Stomach (tissue), 8 donors: ENCODE measurements at regions not wholly inside any gene's neighbourhood (a gene's known extent, or its start where the extent isn't known, plus 50 kb on each side); places are given as distances from the start of the nearest gene placed in this dataset.

Source experiments
- DNase-seq, 2 donors: peaks; one replicate each; pipeline versions ENCODE4 v3.0.0 to v3.0.0-alpha.2; 2013 to 2019
- H3K27ac ChIP-seq, 5 donors: fragments of 200-600 bp in 4 of 5; sonication (generic) in 4 of 5; one replicate each; pipeline ENCODE4 v1.5.1; 2013 to 2019; ENCODE audit warnings: mild to moderate bottlenecking in 1 of 5, moderate library complexity in 1 of 5
- H3K27me3 ChIP-seq, 3 donors: fragments of 200-600 bp; sonication (generic); one replicate each; pipeline ENCODE4 v1.5.1; 2017 to 2019; ENCODE audit warnings: mixed run types in 1 of 3
- H3K36me3 ChIP-seq, 4 donors: fragments of 200-600 bp; sonication (generic); 1 replicate in 3 of 4; 2 replicates in 1 of 4; pipeline ENCODE4 v1.5.1; 2016 to 2019
- H3K4me1 ChIP-seq, 4 donors: fragments of 200-600 bp; sonication (generic); one replicate each; pipeline ENCODE4 v1.5.1; 2016 to 2019
- H3K4me3 ChIP-seq, 4 donors: fragments of 200-600 bp; sonication (generic) in 3 of 4; one replicate each; pipeline ENCODE4 v1.5.1; 2016 to 2019; ENCODE audit warnings: mild to moderate bottlenecking in 1 of 4
- H3K9me3 ChIP-seq, 4 donors: fragments of 200-600 bp; sonication (generic); one replicate each; pipeline ENCODE4 v1.5.1; 2016 to 2019
- CTCF ChIP-seq, 7 experiments: fragments of 450-650 bp in 4 of 7; fragments of 200-600 bp in 3 of 7; sonication (generic) in 3 of 7; IDR thresholded peaks; one replicate each; pipeline ENCODE4 v1.5.1; 2016 to 2019; ENCODE audit warnings: antibody characterized with exemption in 7 of 7, control low read depth in 2 of 7, mild to moderate bottlenecking in 1 of 7
- EP300 ChIP-seq: sonication (generic); formaldehyde crosslinking; IDR thresholded peaks from one replicate; pipeline ENCODE4 v1.6.1; 2017; ENCODE audit warnings: antibody characterized with exemption
- POLR2A ChIP-seq, 4 donors: fragments of 450-650 bp; IDR thresholded peaks; one replicate each; pipeline ENCODE4 v1.6.1; 2016; ENCODE audit warnings: antibody characterized with exemption in 4 of 4, control low read depth in 2 of 4, mild to moderate bottlenecking in 1 of 4, moderate library complexity in 1 of 4
- POLR2AphosphoS5 ChIP-seq, 3 donors: sonication (generic); formaldehyde crosslinking; IDR thresholded peaks; one replicate each; pipeline ENCODE4 v1.6.1; 2016; ENCODE audit warnings: antibody characterized with exemption in 3 of 3
- WGBS, 5 donors: extraction: QIAGEN DNeasy Blood & Tissue Kit in 3 of 5; methylation state at CpG; one replicate each; pipeline versions ENCODE4 v1.1.5 to v1.1.7; 2013 to 2018; 5-methylcytosine and 5-hydroxymethylcytosine counted together
- intact Hi-C: fragments of 100-400 bp; cut with DNase I; formaldehyde crosslinking; loops from one replicate; pipeline ENCODE4 v1.15.1; 2023; ENCODE audit warnings: low total_unique reads
- donor health status: healthy with polysubstance abuse.
- donor health status: Bipolar disorder and iron deficiency.
- donor health status: healthy.

GRCh38 chr1:234932106-234932505, 196.5 kb downstream of the TOMM20 start:
- Histone ChIP-seq H3K27ac (no peak overlapping the region), H3K9me3 (no peaks in the 10 kb centered on the region), H3K4me3 (no peak overlapping the region), H3K27me3 (no peaks in the 10 kb centered on the region), H3K36me3 (no peaks in the 10 kb centered on the region), H3K4me1 (peaks cover 9 to 25% (median 17%) of the 10 kb centered on the region in 4 donors)
- TF ChIP-seq EP300 = no peak
- TF ChIP-seq CTCF (IDR thresholded peaks at IDR 0.05) = no peak
- TF ChIP-seq POLR2AphosphoS5 (IDR thresholded peaks at IDR 0.05) = no peak
- TF ChIP-seq POLR2A (IDR thresholded peaks at IDR 0.05) = no peak
- DNase-seq = no peak
- intact Hi-C loops = no loop called here
- WGBS, 5 donors = 92 to 97% (median 96%) methylated on average over 12 of the region's 12 CpGs

- no peak for DNase-seq
- H3K27me3 ChIP-seq = no peaks in the 10 kb centered on the region
Measured at GRCh38 chr1:234931404-234931973, 197.1 kb downstream of the TOMM20 start.

GRCh38 chr1:234929369-234929768, 199.3 kb downstream of the TOMM20 start:
- Histone ChIP-seq H3K4me3 (no peak overlapping the region), H3K27me3 (no peaks in the 10 kb centered on the region), H3K27ac (no peak overlapping the region), H3K36me3 (no peaks in the 10 kb centered on the region), H3K4me1 (peaks cover 28 to 43% (median 37%) of the 10 kb centered on the region in 4 donors), H3K9me3 (no peaks in the 10 kb centered on the region)
- TF ChIP-seq CTCF (IDR thresholded peaks at IDR 0.05) = no peak
- no peak for TF ChIP-seq POLR2A (IDR thresholded peaks at IDR 0.05)
- TF ChIP-seq EP300 = no peak
- WGBS, 5 donors = 85 to 93% (median 88%) methylated on average over 3 of the region's 3 CpGs
- intact Hi-C loops = no loop called here
- no peak for DNase-seq

More at GRCh38 chr1:234931404-234931973, 197.1 kb downstream of the TOMM20 start:
- Histone ChIP-seq H3K9me3 (no peaks in the 10 kb centered on the region), H3K4me3 (no peak overlapping the region), H3K4me1 (peaks cover 15 to 31% (median 22%) of the 10 kb centered on the region in 4 donors), H3K36me3 (no peaks in the 10 kb centered on the region), H3K27ac (no peak overlapping the region)
- TF ChIP-seq EP300 (no peak), POLR2A (IDR thresholded peaks at IDR 0.05) (no peak), CTCF (IDR thresholded peaks at IDR 0.05) (no peak)
- WGBS, 5 donors = 92 to 100% (median 95%) methylated on average over 4 of the region's 4 CpGs
- intact Hi-C loops = no loop called here

- Histone ChIP-seq H3K27ac (no peak overlapping the region), H3K4me3 (no peak overlapping the region), H3K36me3 (no peaks in the 10 kb centered on the region), H3K4me1 (peaks cover 28 to 38% (median 35%) of the 10 kb centered on the region in 4 donors), H3K9me3 (no peaks in the 10 kb centered on the region), H3K27me3 (no peaks in the 10 kb centered on the region)
- no peak for DNase-seq
- WGBS, 5 donors = 49 to 87% (median 72%) methylated on average over 5 of the region's 5 CpGs
- intact Hi-C loops = no loop called here
- TF ChIP-seq POLR2A (IDR thresholded peaks at IDR 0.05) (no peak), CTCF (IDR thresholded peaks at IDR 0.05) (no peak), POLR2AphosphoS5 (IDR thresholded peaks at IDR 0.05) (no peak), EP300 (no peak)
Measured at GRCh38 chr1:234928642-234929041, 200.0 kb downstream of the TOMM20 start.
